Kidney (tissue), 13 donors: ENCODE measurements at regions not wholly inside any gene's neighbourhood (a gene's known extent, or its start where the extent isn't known, plus 50 kb on each side); places are given as distances from the start of the nearest gene placed in this dataset.
A peak's percentile ranks its signal among the peaks of the same experiment; 100 is the strongest.

ENCODE experiments used
- DNase-seq, 5 donors: peaks; one replicate each; pipeline ENCODE4 v3.0.0-alpha.2; 2013 to 2020
- FAIRE-seq: peaks from 2 replicates; lab custom pipeline; 2012; peaks lifted over from hg19 to GRCh38; lab: Jason Lieb, UNC
- H3K27ac ChIP-seq, 2 donors: one replicate each; pipeline ENCODE4 v1.7.0; 2013; ENCODE audit warnings: low read depth in 2 of 2, low read length in 2 of 2, inconsistent platforms in 1 of 2
- H3K27me3 ChIP-seq: one replicate; pipeline ENCODE4 v1.7.1; 2013; ENCODE audit warnings: low read length, inconsistent platforms; ENCODE audit not compliant: control insufficient read depth, insufficient read depth
- H3K36me3 ChIP-seq, 3 donors: one replicate each; pipeline versions ENCODE4 v1.7.0 to v1.7.1; 2013; ENCODE audit warnings: low read length in 3 of 3, control low read depth in 1 of 3, inconsistent platforms in 1 of 3; ENCODE audit not compliant: insufficient read depth in 3 of 3, control insufficient read depth in 2 of 3
- H3K4me1 ChIP-seq, 3 donors: one replicate each; pipeline versions ENCODE4 v1.7.0 to v1.7.1; 2013; ENCODE audit warnings: low read length in 3 of 3, inconsistent platforms in 1 of 3, low read depth in 1 of 3; ENCODE audit not compliant: control insufficient read depth in 2 of 3, insufficient read depth in 2 of 3
- H3K4me3 ChIP-seq, 3 donors: one replicate each; pipeline versions ENCODE4 v1.7.0 to v1.8.1; 2013; ENCODE audit warnings: low read length in 3 of 3, control low read depth in 1 of 3, inconsistent platforms in 1 of 3
- H3K9ac ChIP-seq, 3 donors: one replicate each; pipeline versions ENCODE4 v1.7.0 to v1.7.1; 2013; ENCODE audit warnings: low read length in 3 of 3, control low read depth in 1 of 3, inconsistent platforms in 1 of 3
- H3K9me3 ChIP-seq, 3 donors: one replicate each; pipeline versions ENCODE4 v1.7.0 to v1.7.1; 2013; ENCODE audit warnings: low read length in 3 of 3, control low read depth in 1 of 3, inconsistent platforms in 1 of 3; ENCODE audit not compliant: control insufficient read depth in 2 of 3, insufficient read depth in 1 of 3
- CTCF ChIP-seq: IDR thresholded peaks from 3 replicates; pipeline ENCODE4 v1.5.1; 2012; ENCODE audit warnings: mild to moderate bottlenecking, moderate library complexity, borderline replicate concordance; ENCODE audit not compliant: insufficient read depth; ENCODE audit errors: extremely low read depth
- intact Hi-C: fragments of 100-400 bp; cut with DNase I; formaldehyde crosslinking; loops from one replicate; pipeline ENCODE4 v1.11.1; 2022
- donor health status: control.
- donor health status: control.
- donor health status: control.
- donor health status: control.
- donor health status: control.
- donor health status: DM: yes; HTN: yes; CAD: no.
- donor health status: Normal renal cell carcinoma (clear cell type).

GRCh38 chr2:8003462-8004075 lies 678.3 kb upstream of the ID2 start:
- Histone ChIP-seq H3K4me1 (no peaks in the 10 kb centered on the region), H3K9me3 (no peaks in the 10 kb centered on the region), H3K27ac (no peak overlapping the region), H3K36me3 (no peaks in the 10 kb centered on the region), H3K9ac (no peak overlapping the region), H3K4me3 (no peak overlapping the region), H3K27me3 (no peaks in the 10 kb centered on the region)
- no peak for TF ChIP-seq CTCF
- no peak for FAIRE-seq
- intact Hi-C loops = no loop called here
- DNase-seq = peak in 4 of 5 donors; percentile 52 to 74 (median 58)

- no peak for FAIRE-seq
- no peak overlapping the region for H3K27ac ChIP-seq
These were observed 677.6 kb upstream of the ID2 start for GRCh38 chr2:8004250-8004681.

GRCh38 chr2:8006181-8006580 lies 675.7 kb upstream of the ID2 start:
- no peaks in the 10 kb centered on the region for H3K36me3 ChIP-seq
- FAIRE-seq (no peak), DNase-seq (no peak)
- no peaks in the 10 kb centered on the region for H3K4me1 ChIP-seq
- no peak overlapping the region for H3K4me3 ChIP-seq
- no peak overlapping the region for H3K27ac ChIP-seq
- intact Hi-C loops = no loop called here
- no peaks in the 10 kb centered on the region for H3K27me3 ChIP-seq
- no peak for TF ChIP-seq CTCF
- H3K9me3 ChIP-seq = no peaks in the 10 kb centered on the region
- H3K9ac ChIP-seq = no peak overlapping the region

More at GRCh38 chr2:8004250-8004681, 677.6 kb upstream of the ID2 start:
- H3K4me1 ChIP-seq = no peaks in the 10 kb centered on the region
- H3K36me3 ChIP-seq = no peaks in the 10 kb centered on the region
- intact Hi-C loops = no loop called here
- no peak for TF ChIP-seq CTCF
- H3K9me3 ChIP-seq = no peaks in the 10 kb centered on the region
- no peak overlapping the region for H3K4me3 ChIP-seq
- H3K9ac ChIP-seq = no peak overlapping the region
- peak in 1 of 5 donors; percentile 27 for DNase-seq
- H3K27me3 ChIP-seq = no peaks in the 10 kb centered on the region

- no peak for FAIRE-seq
- intact Hi-C loops = no loop called here
- Histone ChIP-seq H3K9ac (no peak overlapping the region), H3K9me3 (no peaks in the 10 kb centered on the region), H3K36me3 (no peaks in the 10 kb centered on the region), H3K4me3 (no peak overlapping the region), H3K27ac (no peak overlapping the region), H3K27me3 (no peaks in the 10 kb centered on the region), H3K4me1 (no peaks in the 10 kb centered on the region)
- no peak for DNase-seq
- no peak for TF ChIP-seq CTCF
These were observed 675.2 kb upstream of the ID2 start for GRCh38 chr2:8006626-8007025.
